Neuronal stem cell (in vitro differentiated cells): ENCODE measurements at regions not wholly inside any gene's neighbourhood (a gene's known extent, or its start where the extent isn't known, plus 50 kb on each side); places are given as distances from the start of the nearest gene placed in this dataset.
"Not testable (repeated sequence)": the region's sequence is repeated elsewhere in the genome, so short reads cannot be mapped to it uniquely, and the experiment has no call there.

Source experiments
- DNase-seq: peaks from one replicate; pipeline ENCODE4 v3.0.0-alpha.2; 2013; ENCODE audit warnings: low spot score
- H2AFZ ChIP-seq: one replicate; pipeline ENCODE4 v1.6.1; 2013; ENCODE audit warnings: mild to moderate bottlenecking, low read length, inconsistent platforms
- H2AK5ac ChIP-seq: 2 replicates; pipeline ENCODE4 v1.6.1; 2013; ENCODE audit warnings: low read depth, mild to moderate bottlenecking, inconsistent platforms, low read length, moderate library complexity, mixed read lengths
- H2BK120ac ChIP-seq: 2 replicates; pipeline ENCODE4 v1.6.1; 2013; ENCODE audit warnings: low read depth, mild to moderate bottlenecking, inconsistent platforms, low read length, moderate library complexity, mixed read lengths
- H2BK12ac ChIP-seq: one replicate; pipeline ENCODE4 v1.6.1; 2013; ENCODE audit warnings: low read length, inconsistent platforms
- H2BK15ac ChIP-seq: 2 replicates; pipeline ENCODE4 v1.6.1; 2013; ENCODE audit warnings: mild to moderate bottlenecking, low read length, inconsistent platforms, mixed read lengths
- H2BK5ac ChIP-seq: one replicate; pipeline ENCODE4 v1.6.1; 2013; ENCODE audit warnings: inconsistent platforms, mild to moderate bottlenecking, low read length, moderate library complexity
- H3K14ac ChIP-seq: one replicate; pipeline ENCODE4 v1.6.1; 2013; ENCODE audit warnings: low read length, inconsistent platforms
- H3K18ac ChIP-seq: 2 replicates; pipeline ENCODE4 v1.6.1; 2013; ENCODE audit warnings: low read length, inconsistent platforms
- H3K23ac ChIP-seq: 2 replicates; pipeline ENCODE4 v1.6.1; 2013; ENCODE audit warnings: low read depth, mild to moderate bottlenecking, mixed read lengths, low read length, inconsistent platforms; ENCODE audit not compliant: poor library complexity
- H3K27ac ChIP-seq: replicated peaks from 3 replicates; pipeline ENCODE4 v1.5.1; 2013; ENCODE audit warnings: low read length, inconsistent platforms
- H3K27me3 ChIP-seq, 3 experiments: 2 replicates each; pipeline ENCODE4 v1.6.1; 2013; ENCODE audit warnings: low read length in 3 of 3, mild to moderate bottlenecking in 2 of 3, inconsistent platforms in 1 of 3, low read depth in 1 of 3, mixed read lengths in 1 of 3, moderate library complexity in 1 of 3; ENCODE audit not compliant: control insufficient read depth in 3 of 3, insufficient read depth in 3 of 3
- H3K36me3 ChIP-seq, 2 donors: replicated peaks in 1 of 2; 2 replicates each; pipeline ENCODE4 v1.6.1; 2013; ENCODE audit warnings: low read length in 2 of 2; ENCODE audit not compliant: control insufficient read depth in 2 of 2, insufficient read depth in 2 of 2
- H3K4ac ChIP-seq: 2 replicates; pipeline ENCODE4 v1.6.1; 2013; ENCODE audit warnings: inconsistent platforms, mild to moderate bottlenecking, low read length, moderate library complexity
- H3K4me1 ChIP-seq, 2 donors: 1 replicate in 1 of 2; 2 replicates in 1 of 2; pipeline ENCODE4 v1.6.1; 2013; ENCODE audit warnings: low read length in 2 of 2, low read depth in 1 of 2; ENCODE audit not compliant: control insufficient read depth in 2 of 2, insufficient read depth in 1 of 2
- H3K4me2 ChIP-seq: one replicate; pipeline ENCODE4 v1.6.1; 2013; ENCODE audit warnings: mild to moderate bottlenecking, low read length, inconsistent platforms; ENCODE audit not compliant: insufficient read depth, poor library complexity, severe bottlenecking
- H3K4me3 ChIP-seq, 2 donors: 2 replicates each; pipeline ENCODE4 v1.5.1; 2013; ENCODE audit warnings: low read length in 2 of 2, mild to moderate bottlenecking in 2 of 2, inconsistent platforms in 1 of 2, moderate library complexity in 1 of 2
- H3K79me1 ChIP-seq: one replicate; pipeline ENCODE4 v1.6.1; 2013; ENCODE audit warnings: low read depth, mild to moderate bottlenecking, inconsistent platforms, low read length, moderate library complexity
- H3K9ac ChIP-seq: one replicate; pipeline ENCODE4 v1.6.1; 2013; ENCODE audit warnings: mild to moderate bottlenecking, low read depth, low read length, inconsistent platforms; ENCODE audit not compliant: poor library complexity
- H3K9me3 ChIP-seq, 2 donors: replicated peaks in 1 of 2; 2 replicates each; pipeline versions ENCODE3 to v1.6.1; 2013; ENCODE audit warnings: low read length in 2 of 2, mild to moderate bottlenecking in 2 of 2, inconsistent platforms in 1 of 2, low read depth in 1 of 2, mixed read lengths in 1 of 2, moderate library complexity in 1 of 2; ENCODE audit not compliant: control insufficient read depth in 2 of 2, insufficient read depth in 1 of 2
- H4K8ac ChIP-seq: one replicate; pipeline ENCODE4 v1.6.1; 2013; ENCODE audit warnings: low read depth, mild to moderate bottlenecking, inconsistent platforms, low read length, moderate library complexity
- H4K91ac ChIP-seq: one replicate; pipeline ENCODE4 v1.6.1; 2013; ENCODE audit warnings: low read length, low read depth, mild to moderate bottlenecking, inconsistent platforms; ENCODE audit not compliant: poor library complexity
- WGBS, 2 donors: extraction: QIAGEN DNeasy Blood & Tissue Kit; methylation state at CpG; one replicate each; pipeline ENCODE4 v1.1.7; 2013; ENCODE audit warnings: missing lambda C conversion rate in 2 of 2, mixed read lengths in 1 of 2; ENCODE audit not compliant: insufficient read length in 2 of 2, insufficient replicate concordance in 1 of 2; ENCODE audit errors: extremely low coverage in 2 of 2; 5-methylcytosine and 5-hydroxymethylcytosine counted together

GRCh38 chr1:117714546-117714945 lies 108.7 kb downstream of the TENT5C start:
- H3K4me2 ChIP-seq = no peak overlapping the region

GRCh38 chr1:117716030-117716429 lies 110.2 kb downstream of the TENT5C start:
- not testable (repeated sequence) for H3K36me3 ChIP-seq, H3K27ac ChIP-seq

More at GRCh38 chr1:117714546-117714945, 108.7 kb downstream of the TENT5C start:
- H3K27me3 ChIP-seq = no peaks in the 10 kb centered on the region
- no peak overlapping the region for H3K4ac ChIP-seq
- H3K4me1 ChIP-seq = no peaks in the 10 kb centered on the region
- no peaks in the 10 kb centered on the region for H3K79me1 ChIP-seq
- no peak overlapping the region for H2AK5ac ChIP-seq
- H3K9ac ChIP-seq = no peak overlapping the region
- peaks cover 0 to 5% of the 10 kb centered on the region in 2 donors for H3K9me3 ChIP-seq
- H3K18ac ChIP-seq = no peak overlapping the region
- no peak overlapping the region for H3K14ac ChIP-seq
- no peak overlapping the region for H2BK5ac ChIP-seq
- no peak overlapping the region for H2BK120ac ChIP-seq
- no peak overlapping the region for H2BK12ac ChIP-seq
- H3K36me3 ChIP-seq = no peaks in the 10 kb centered on the region
- H4K8ac ChIP-seq = no peak overlapping the region
- no peak overlapping the region for H2AFZ ChIP-seq
- H3K27ac ChIP-seq = no peak overlapping the region
- no peak overlapping the region for H4K91ac ChIP-seq
- no peak overlapping the region for H3K4me3 ChIP-seq
- DNase-seq = no peak
- no CpG with 5 or more reads among the region's 1 CpG for WGBS, 2 donors
- H2BK15ac ChIP-seq = no peak overlapping the region
- H3K23ac ChIP-seq = no peak overlapping the region

GRCh38 chr1:117717980-117718379 lies 112.1 kb downstream of the TENT5C start:
- not testable (repeated sequence) for H3K4ac ChIP-seq, H3K4me3 ChIP-seq

More at GRCh38 chr1:117716030-117716429, 110.2 kb downstream of the TENT5C start:
- H2BK120ac ChIP-seq, H2AK5ac ChIP-seq, H4K8ac ChIP-seq, H2BK15ac ChIP-seq, H3K18ac ChIP-seq, H3K23ac ChIP-seq, H4K91ac ChIP-seq, H3K9me3 ChIP-seq, H2BK5ac ChIP-seq, H3K4me1 ChIP-seq, H3K79me1 ChIP-seq, H3K9ac ChIP-seq, H2BK12ac ChIP-seq, H3K4ac ChIP-seq, H3K14ac ChIP-seq, DNase-seq, H3K27me3 ChIP-seq, H3K4me2 ChIP-seq, H2AFZ ChIP-seq, H3K4me3 ChIP-seq: not testable (repeated sequence)
- WGBS, 2 donors = no CpG with 5 or more reads among the region's 4 CpGs

GRCh38 chr1:117718596-117718995 lies 112.7 kb downstream of the TENT5C start:
- not testable (repeated sequence) for H3K27me3 ChIP-seq, H2BK12ac ChIP-seq, H3K18ac ChIP-seq, H3K9me3 ChIP-seq, H4K91ac ChIP-seq, H2AK5ac ChIP-seq, H3K23ac ChIP-seq, H3K9ac ChIP-seq, H2BK5ac ChIP-seq, H2AFZ ChIP-seq, H3K4me3 ChIP-seq, H2BK120ac ChIP-seq, DNase-seq, H3K27ac ChIP-seq, H3K4me1 ChIP-seq, H2BK15ac ChIP-seq, H3K14ac ChIP-seq, H3K4ac ChIP-seq, H3K79me1 ChIP-seq, H3K36me3 ChIP-seq, H3K4me2 ChIP-seq, H4K8ac ChIP-seq
- no CpG with 5 or more reads among the region's 2 CpGs for WGBS, 2 donors

More at GRCh38 chr1:117717980-117718379, 112.1 kb downstream of the TENT5C start:
- H2BK15ac ChIP-seq, H3K79me1 ChIP-seq, H3K4me1 ChIP-seq, H2AFZ ChIP-seq, DNase-seq, H2BK5ac ChIP-seq, H3K9me3 ChIP-seq, H3K18ac ChIP-seq, H2BK12ac ChIP-seq, H3K27me3 ChIP-seq, H3K27ac ChIP-seq, H3K4me2 ChIP-seq, H2BK120ac ChIP-seq, H3K23ac ChIP-seq, H3K9ac ChIP-seq, H4K91ac ChIP-seq, H3K14ac ChIP-seq, H2AK5ac ChIP-seq, H3K36me3 ChIP-seq, H4K8ac ChIP-seq: not testable (repeated sequence)
